ENCODE measurements at regions not wholly inside any gene's neighbourhood (a gene's known extent, or its start where the extent isn't known, plus 50 kb on each side); places are given as distances from the start of the nearest gene placed in this dataset.
A peak's percentile ranks its signal among the peaks of the same experiment; 100 is the strongest.

DNA sequence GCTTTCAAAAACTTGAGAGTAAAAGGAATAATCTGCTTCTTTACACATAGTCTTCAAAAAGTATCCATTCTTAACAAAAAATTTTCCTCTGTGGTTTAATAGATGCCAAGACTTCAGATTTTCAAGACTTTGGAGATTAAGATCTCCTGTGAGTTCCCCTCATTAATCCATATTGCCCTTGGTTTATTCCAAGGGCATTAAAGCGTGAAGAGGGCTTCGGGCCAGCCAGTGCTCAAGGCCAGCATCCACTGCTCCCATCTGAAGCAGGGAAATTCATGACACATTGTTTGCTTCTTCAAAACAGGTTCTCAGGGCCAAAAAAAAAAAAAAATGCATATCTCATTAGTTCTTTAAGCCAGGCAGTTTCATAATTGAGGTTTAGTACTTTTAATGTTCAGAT is 137.3 kb upstream of the RHOBTB1 start:
- TF ChIP-seq, protein P1, sequence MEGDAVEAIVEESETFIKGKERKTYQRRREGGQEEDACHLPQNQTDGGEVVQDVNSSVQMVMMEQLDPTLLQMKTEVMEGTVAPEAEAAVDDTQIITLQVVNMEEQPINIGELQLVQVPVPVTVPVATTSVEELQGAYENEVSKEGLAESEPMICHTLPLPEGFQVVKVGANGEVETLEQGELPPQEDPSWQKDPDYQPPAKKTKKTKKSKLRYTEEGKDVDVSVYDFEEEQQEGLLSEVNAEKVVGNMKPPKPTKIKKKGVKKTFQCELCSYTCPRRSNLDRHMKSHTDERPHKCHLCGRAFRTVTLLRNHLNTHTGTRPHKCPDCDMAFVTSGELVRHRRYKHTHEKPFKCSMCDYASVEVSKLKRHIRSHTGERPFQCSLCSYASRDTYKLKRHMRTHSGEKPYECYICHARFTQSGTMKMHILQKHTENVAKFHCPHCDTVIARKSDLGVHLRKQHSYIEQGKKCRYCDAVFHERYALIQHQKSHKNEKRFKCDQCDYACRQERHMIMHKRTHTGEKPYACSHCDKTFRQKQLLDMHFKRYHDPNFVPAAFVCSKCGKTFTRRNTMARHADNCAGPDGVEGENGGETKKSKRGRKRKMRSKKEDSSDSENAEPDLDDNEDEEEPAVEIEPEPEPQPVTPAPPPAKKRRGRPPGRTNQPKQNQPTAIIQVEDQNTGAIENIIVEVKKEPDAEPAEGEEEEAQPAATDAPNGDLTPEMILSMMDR (IDR thresholded peaks at IDR 0.05): no peak
- TF ChIP-seq POLR2A (IDR thresholded peaks at IDR 0.05): no peak
- 28 to 32% methylated on average over 2 of the region's 2 CpGs for WGBS, 2 donors

DNA sequence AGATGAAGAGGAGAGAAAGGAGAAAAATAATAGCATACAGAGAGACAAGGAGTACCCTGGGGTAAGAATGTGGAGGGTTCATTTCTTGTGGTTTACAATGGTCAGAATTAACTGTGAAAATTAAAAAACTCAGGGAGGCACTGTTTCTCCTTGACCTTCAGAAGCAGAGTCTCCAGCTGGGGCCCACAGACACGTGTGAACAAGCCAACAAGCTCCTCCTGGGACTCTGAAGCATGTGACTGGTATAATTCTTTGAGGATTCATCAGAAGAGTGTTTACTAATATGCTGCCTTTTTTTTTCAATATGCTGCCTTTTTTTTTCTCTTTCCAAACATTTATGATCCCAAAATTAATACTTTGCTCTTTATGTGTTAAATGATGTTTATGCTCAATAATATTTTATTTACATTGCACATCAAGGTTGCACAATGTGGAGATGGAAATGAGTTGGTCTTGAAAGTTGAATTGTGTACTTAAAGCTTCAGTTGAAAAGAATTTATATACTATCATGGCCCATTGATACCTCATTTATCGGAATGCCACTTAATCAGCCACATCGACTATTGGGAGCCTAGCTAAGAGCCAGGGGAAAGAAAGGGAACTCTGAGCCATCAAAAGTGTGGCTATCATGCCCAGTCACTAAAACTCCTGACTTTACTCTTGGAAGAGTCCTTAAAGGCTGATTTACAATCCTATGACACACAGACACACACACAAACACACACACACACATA is 134.7 kb upstream of the RHOBTB1 start:
- Histone ChIP-seq H3K4me3 (no peak overlapping the region), H3K4me1 (no peaks in the 10 kb centered on the region), H3K36me3 (ENCODE audit: low read depth, missing control alignments) (no peaks in the 10 kb centered on the region), H3K27ac (no peak overlapping the region), H3K9me3 (no peaks in the 10 kb centered on the region), H3K27me3 (no peaks in the 10 kb centered on the region)
- intact Hi-C loops (cut with DNase I; ENCODE audit: low total_unique reads): no loop called here
- DNase-seq: peak; percentile 60
- WGBS, 2 donors: 74% methylated on average over 3 of the region's 3 CpGs
- TF ChIP-seq, protein P1 (IDR thresholded peaks at IDR 0.05): no peak
- no peak for TF ChIP-seq POLR2A (IDR thresholded peaks at IDR 0.05)

More for the DNA sequence above, 137.3 kb upstream of the RHOBTB1 start:
- no peaks in the 10 kb centered on the region for H3K27me3 ChIP-seq
- intact Hi-C loops (cut with DNase I; ENCODE audit: low total_unique reads): no loop called here
- no peak overlapping the region for H3K4me3 ChIP-seq
- H3K4me1 ChIP-seq: no peaks in the 10 kb centered on the region
- no peaks in the 10 kb centered on the region for H3K9me3 ChIP-seq
- H3K27ac ChIP-seq: no peak overlapping the region
- no peaks in the 10 kb centered on the region for H3K36me3 ChIP-seq (ENCODE audit: low read depth, missing control alignments)
- no peak for DNase-seq

DNA sequence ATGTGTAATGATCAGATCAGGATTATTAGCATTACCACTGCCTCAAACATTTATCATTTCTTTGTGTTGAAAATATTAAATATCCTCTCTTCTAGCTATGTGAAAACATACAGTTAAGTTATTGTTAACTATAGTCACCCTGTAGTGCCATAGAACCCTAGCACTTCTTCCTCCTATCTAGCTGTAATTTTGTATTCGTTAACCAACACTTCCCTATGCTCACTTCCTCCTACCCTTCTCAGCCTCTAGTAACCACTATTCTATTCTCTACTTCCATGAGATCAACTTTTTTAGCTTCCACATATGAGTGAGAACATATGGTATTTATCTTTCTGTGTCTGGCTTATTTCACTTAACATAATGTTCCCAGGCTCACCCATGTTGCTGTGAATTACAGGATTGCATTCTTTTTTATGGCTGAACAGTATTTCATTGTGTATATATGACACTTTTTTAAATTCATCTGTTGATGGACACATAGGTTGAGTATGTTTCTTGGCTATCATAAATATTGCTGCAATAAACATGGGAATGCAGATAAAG is 132.7 kb upstream of the RHOBTB1 start:
- Histone ChIP-seq H3K4me1 (no peaks in the 10 kb centered on the region), H3K27me3 (no peaks in the 10 kb centered on the region), H3K9me3 (no peaks in the 10 kb centered on the region), H3K36me3 (ENCODE audit: low read depth, missing control alignments) (no peaks in the 10 kb centered on the region), H3K27ac (no peak overlapping the region), H3K4me3 (no peak overlapping the region)
- 74 to 86% methylated on average over 1 of the region's 1 CpG for WGBS, 2 donors
- TF ChIP-seq, protein P1 (IDR thresholded peaks at IDR 0.05): no peak
- no peak for TF ChIP-seq POLR2A (IDR thresholded peaks at IDR 0.05)
- no peak for DNase-seq
- intact Hi-C loops (cut with DNase I; ENCODE audit: low total_unique reads): no loop called here

DNA sequence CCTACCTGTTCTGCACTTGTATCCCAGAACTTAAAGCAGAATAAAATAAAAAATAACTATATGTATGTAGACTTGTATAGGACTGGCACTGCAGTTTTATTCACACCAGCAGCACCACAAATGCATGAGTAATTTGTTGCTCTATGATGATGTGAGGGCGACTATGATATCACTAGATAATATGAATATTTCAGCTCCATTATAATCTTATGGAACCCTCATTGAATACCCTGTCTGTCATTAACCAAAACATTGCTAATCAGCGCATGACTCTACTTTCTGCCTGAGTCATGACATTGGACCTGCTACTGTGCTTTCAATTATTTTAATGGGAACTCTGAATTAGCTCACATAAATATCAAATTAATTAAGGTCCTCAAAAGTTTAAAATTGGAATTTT is 129.4 kb upstream of the RHOBTB1 start:
- Histone ChIP-seq H3K36me3 (ENCODE audit: low read depth, missing control alignments) (no peaks in the 10 kb centered on the region), H3K4me1 (no peaks in the 10 kb centered on the region), H3K9me3 (no peaks in the 10 kb centered on the region), H3K4me3 (no peak overlapping the region), H3K27me3 (no peaks in the 10 kb centered on the region), H3K27ac (no peak overlapping the region)
- DNase-seq: no peak
- no peak for TF ChIP-seq POLR2A (IDR thresholded peaks at IDR 0.05)
- TF ChIP-seq, protein P1 (IDR thresholded peaks at IDR 0.05): no peak
- WGBS, 2 donors: 96 to 97% methylated on average over 2 of the region's 2 CpGs
- intact Hi-C loops (cut with DNase I; ENCODE audit: low total_unique reads): no loop called here

DNA sequence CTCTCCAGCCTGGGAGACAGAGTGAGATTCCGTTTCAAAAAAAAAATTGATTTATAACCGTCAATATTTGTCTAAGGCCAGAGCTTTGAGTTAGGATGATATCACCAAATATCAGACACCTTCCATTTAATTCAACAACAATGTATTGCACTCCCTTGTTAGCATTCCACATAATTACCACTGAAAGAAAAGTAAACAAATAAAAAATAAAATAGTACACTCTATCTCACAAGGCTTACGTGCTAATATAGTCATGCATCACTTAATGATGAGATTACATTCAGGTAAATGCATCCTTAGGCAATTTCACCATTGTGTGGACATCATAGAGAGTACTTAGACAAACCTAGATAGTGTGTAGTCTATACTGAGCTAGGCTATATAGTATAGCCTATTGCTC is 127.6 kb upstream of the RHOBTB1 start:
- TF ChIP-seq, protein P1 (IDR thresholded peaks at IDR 0.05): no peak
- TF ChIP-seq POLR2A (IDR thresholded peaks at IDR 0.05): no peak
- Histone ChIP-seq H3K27ac (no peak overlapping the region), H3K27me3 (no peaks in the 10 kb centered on the region), H3K4me1 (no peaks in the 10 kb centered on the region), H3K36me3 (ENCODE audit: low read depth, missing control alignments) (no peaks in the 10 kb centered on the region), H3K9me3 (no peaks in the 10 kb centered on the region), H3K4me3 (no peak overlapping the region)
- no peak for DNase-seq
- intact Hi-C loops (cut with DNase I; ENCODE audit: low total_unique reads): no loop called here
- WGBS, 2 donors: 71 to 85% methylated on average over 3 of the region's 3 CpGs

Data from testis (tissue), 2 donors.